SU-DHL-6 (cell line): ENCODE measurements at regions not wholly inside any gene's neighbourhood (a gene's known extent, or its start where the extent isn't known, plus 50 kb on each side); places are given as distances from the start of the nearest gene placed in this dataset.
"Not testable (repeated sequence)": the region's sequence is repeated elsewhere in the genome, so short reads cannot be mapped to it uniquely, and the experiment has no call there.

Experiments
- H2AFZ ChIP-seq: fragments of 200-600 bp; sonication (generic); 2 replicates; pipeline ENCODE4 v1.6.1; 2014; ENCODE audit warnings: low read depth, mild to moderate bottlenecking, moderate library complexity, mixed read lengths, antibody characterized with exemption, low read length; ENCODE audit not compliant: severe bottlenecking
- H3F3A ChIP-seq: fragments of 200-600 bp; shearing (Covaris generic); 2 replicates; pipeline ENCODE4 v1.6.0; 2016; ENCODE audit warnings: antibody characterized with exemption, mild to moderate bottlenecking; ENCODE audit not compliant: insufficient read depth
- H3K27ac ChIP-seq: fragments of 200-600 bp; sonication (generic); 2 replicates; pipeline ENCODE4 v1.5.1; 2016; ENCODE audit warnings: low read depth, mild to moderate bottlenecking, low read length, moderate library complexity, mixed read lengths
- H3K27me3 ChIP-seq: fragments of 200-600 bp; sonication (generic), shearing (Covaris generic); 2 replicates; pipeline ENCODE4 v1.6.0; 2014; ENCODE audit warnings: mild to moderate bottlenecking, low read length
- H3K36me3 ChIP-seq: fragments of 200-600 bp; sonication (generic); 2 replicates; pipeline ENCODE4 v1.6.1; 2014; ENCODE audit warnings: mild to moderate bottlenecking, low read length, mixed read lengths
- H3K4me2 ChIP-seq: fragments of 300-600, 200-600 bp; shearing (Covaris generic), sonication (generic); 2 replicates; pipeline ENCODE4 v1.6.0; 2014; ENCODE audit warnings: low read length, low read depth, mild to moderate bottlenecking; ENCODE audit not compliant: poor library complexity, severe bottlenecking
- H3K4me3 ChIP-seq: fragments of 200-600 bp; sonication (generic); 2 replicates; pipeline ENCODE4 v1.5.1; 2014; ENCODE audit warnings: antibody characterized with exemption, low read length, mild to moderate bottlenecking, mixed read lengths; ENCODE audit not compliant: insufficient read depth, poor library complexity, severe bottlenecking
- H3K79me2 ChIP-seq: fragments of 200-600 bp; sonication (generic); 2 replicates; pipeline ENCODE4 v1.6.1; 2014; ENCODE audit warnings: mild to moderate bottlenecking, low read length, moderate library complexity; ENCODE audit not compliant: insufficient read depth
- H3K9ac ChIP-seq: fragments of 200-600 bp; sonication (generic); 2 replicates; pipeline ENCODE4 v1.7.0; 2014; ENCODE audit warnings: mild to moderate bottlenecking, low read length
- H3K9me2 ChIP-seq: fragments of 200-600 bp; sonication (generic); replicated peaks from 2 replicates; pipeline ENCODE4 v1.6.1; 2014; ENCODE audit warnings: low read length; ENCODE audit not compliant: insufficient read depth
- H3K9me3 ChIP-seq: fragments of 200-600 bp; sonication (generic); 2 replicates; pipeline ENCODE4 v1.6.1; 2014; ENCODE audit warnings: low read length, mixed read lengths; ENCODE audit not compliant: insufficient read depth
- H4K20me1 ChIP-seq: fragments of 200-600 bp; sonication (generic); 2 replicates; pipeline ENCODE4 v1.6.1; 2014; ENCODE audit warnings: low read depth, mild to moderate bottlenecking, antibody characterized with exemption, low read length, moderate library complexity, mixed read lengths

GRCh38 chr4:189706821-189707220 lies 233.9 kb upstream of the FRG1 start:
- H3K9me3 ChIP-seq, H3K9ac ChIP-seq, H3K27me3 ChIP-seq, H3K79me2 ChIP-seq, H3K4me2 ChIP-seq, H4K20me1 ChIP-seq, H3K9me2 ChIP-seq, H2AFZ ChIP-seq, H3K36me3 ChIP-seq, H3K4me3 ChIP-seq, H3F3A ChIP-seq, H3K27ac ChIP-seq: not testable (repeated sequence)

GRCh38 chr4:189707227-189707626 lies 233.4 kb upstream of the FRG1 start:
- H3K79me2 ChIP-seq, H3K27me3 ChIP-seq, H3K4me2 ChIP-seq, H3K9ac ChIP-seq, H3K9me2 ChIP-seq, H2AFZ ChIP-seq, H3K36me3 ChIP-seq, H3F3A ChIP-seq, H3K4me3 ChIP-seq, H3K27ac ChIP-seq, H3K9me3 ChIP-seq, H4K20me1 ChIP-seq: not testable (repeated sequence)

- not testable (repeated sequence) for H4K20me1 ChIP-seq, H3K36me3 ChIP-seq, H3K4me3 ChIP-seq, H3K9me3 ChIP-seq, H2AFZ ChIP-seq, H3K9me2 ChIP-seq, H3F3A ChIP-seq, H3K27me3 ChIP-seq, H3K27ac ChIP-seq, H3K79me2 ChIP-seq, H3K9ac ChIP-seq, H3K4me2 ChIP-seq
Observed at GRCh38 chr4:189711956-189712355, 228.7 kb upstream of the FRG1 start.

- H3K4me2 ChIP-seq, H2AFZ ChIP-seq, H3K36me3 ChIP-seq, H4K20me1 ChIP-seq, H3K9ac ChIP-seq, H3F3A ChIP-seq, H3K79me2 ChIP-seq, H3K9me2 ChIP-seq, H3K27me3 ChIP-seq, H3K4me3 ChIP-seq, H3K9me3 ChIP-seq, H3K27ac ChIP-seq: not testable (repeated sequence)
Observed at GRCh38 chr4:189721016-189721993, 219.4 kb upstream of the FRG1 start.

GRCh38 chr4:189722324-189723003 lies 218.2 kb upstream of the FRG1 start:
- H3K27ac ChIP-seq, H2AFZ ChIP-seq, H3K9ac ChIP-seq: not testable (repeated sequence)

GRCh38 chr4:189727982-189728638 lies 212.6 kb upstream of the FRG1 start:
- not testable (repeated sequence) for H4K20me1 ChIP-seq, H3K4me3 ChIP-seq, H3K9me3 ChIP-seq, H3K27ac ChIP-seq, H3K79me2 ChIP-seq, H3F3A ChIP-seq, H2AFZ ChIP-seq, H3K27me3 ChIP-seq, H3K4me2 ChIP-seq, H3K9ac ChIP-seq, H3K9me2 ChIP-seq, H3K36me3 ChIP-seq

More at GRCh38 chr4:189722324-189723003, 218.2 kb upstream of the FRG1 start:
- H3K27me3 ChIP-seq, H3K4me2 ChIP-seq, H4K20me1 ChIP-seq, H3K79me2 ChIP-seq, H3F3A ChIP-seq, H3K9me2 ChIP-seq, H3K36me3 ChIP-seq, H3K4me3 ChIP-seq, H3K9me3 ChIP-seq: not testable (repeated sequence)

- not testable (repeated sequence) for H3K27ac ChIP-seq, H3K9me2 ChIP-seq, H3K9ac ChIP-seq, H3K27me3 ChIP-seq, H3K36me3 ChIP-seq, H4K20me1 ChIP-seq, H3K4me2 ChIP-seq, H3K4me3 ChIP-seq, H3K9me3 ChIP-seq, H3F3A ChIP-seq, H2AFZ ChIP-seq, H3K79me2 ChIP-seq
Observed at GRCh38 chr4:189731989-189732388, 208.7 kb upstream of the FRG1 start.
